COLO668 (cell line): ENCODE measurements at regions not wholly inside any gene's neighbourhood (a gene's known extent, or its start where the extent isn't known, plus 50 kb on each side); places are given as distances from the start of the nearest gene placed in this dataset.
"Not testable (repeated sequence)": the region's sequence is repeated elsewhere in the genome, so short reads cannot be mapped to it uniquely, and the experiment has no call there.

Experiments used
- DNase-seq: peaks from one replicate; lab custom pipeline; 2025; ENCODE audit not compliant: unreplicated experiment; lab: John Stamatoyannopoulos, UW

DNA sequence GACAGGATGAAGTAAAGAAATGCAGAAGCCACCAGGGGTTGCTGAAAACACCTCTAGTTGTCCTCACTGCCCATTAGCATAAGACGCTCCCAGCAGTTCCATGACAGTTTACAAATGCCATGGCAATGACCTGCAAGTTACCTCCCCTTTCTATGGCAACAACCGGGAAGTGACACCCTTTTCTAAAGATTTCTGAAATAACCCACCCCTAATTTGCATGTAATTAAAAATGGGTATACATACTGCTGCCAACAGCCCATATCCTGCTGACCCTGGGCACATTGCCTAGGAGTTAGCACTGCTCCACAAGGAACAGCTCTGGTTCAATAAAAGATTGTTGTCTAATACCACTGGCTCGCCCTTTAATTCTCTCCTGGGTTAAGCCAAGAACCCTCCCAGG, 178.3 kb upstream of the LRATD1 start:
- no peak for DNase-seq

GRCh38 chr2:14459786-14460325, 172.7 kb upstream of the LRATD1 start:
- no peak for DNase-seq

DNA sequence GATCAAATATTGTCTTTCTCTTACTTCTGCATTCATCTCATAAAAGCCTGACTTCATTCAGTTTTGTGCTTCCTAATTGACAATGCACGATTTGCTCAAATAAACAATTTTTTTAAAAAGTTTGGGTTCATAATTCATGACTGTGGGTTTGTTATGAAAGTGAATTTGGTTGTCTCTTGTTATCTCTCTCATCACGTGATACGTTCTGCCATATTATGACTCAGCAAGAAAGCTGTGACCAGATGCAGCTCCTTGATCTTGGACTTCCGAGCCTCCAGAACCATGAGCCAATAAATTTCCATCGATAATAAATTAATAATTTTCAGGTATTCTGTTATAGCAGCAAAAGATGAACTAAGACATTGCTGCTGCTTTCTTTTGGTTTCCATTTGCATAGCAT, 156.5 kb upstream of the LRATD1 start:
- no peak for DNase-seq

- DNase-seq, result no peak
These were observed 153.0 kb upstream of the LRATD1 start for GRCh38 chr2:14479486-14479885.

DNA sequence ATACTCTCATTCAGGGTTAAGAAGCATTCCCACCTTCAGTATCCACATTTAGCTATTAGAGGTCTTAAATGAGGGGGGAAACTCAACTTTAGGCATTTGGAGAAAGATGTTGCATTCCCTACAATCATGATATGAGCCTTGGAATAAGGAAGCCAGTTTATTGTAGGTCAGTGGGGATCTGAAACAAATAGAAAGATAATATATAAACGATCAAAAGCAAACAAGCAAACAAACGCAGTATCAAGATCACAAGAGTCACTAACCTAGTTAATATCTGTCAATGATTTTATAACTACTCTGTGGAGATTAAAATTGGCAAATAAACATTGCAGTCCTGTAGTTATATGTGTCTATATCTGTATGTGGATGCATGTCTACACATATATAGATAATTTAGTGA, 152.4 kb upstream of the LRATD1 start:
- DNase-seq, result no peak

DNA sequence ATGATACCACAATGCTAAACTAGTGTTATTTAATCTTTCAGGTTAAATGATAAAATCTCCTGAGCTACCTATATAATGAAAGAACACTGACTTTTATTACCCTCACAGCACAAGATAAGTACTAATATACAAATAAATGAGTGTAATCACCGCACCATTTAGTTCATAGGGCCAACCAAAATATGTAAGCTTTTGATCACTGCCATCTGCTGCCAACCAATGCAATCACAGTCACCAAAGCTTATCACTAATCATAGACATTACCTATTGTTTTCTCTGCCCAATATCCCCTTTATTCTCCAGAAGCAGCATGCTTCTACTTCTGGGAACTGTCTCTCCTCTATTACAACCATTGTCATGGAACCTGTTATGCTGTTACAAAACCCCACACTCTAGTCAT, 151.6 kb upstream of the LRATD1 start:
- no peak for DNase-seq

GRCh38 chr2:14492920-14493503, 139.5 kb upstream of the LRATD1 start:
- no peak for DNase-seq

GRCh38 chr2:14494759-14495158, 137.8 kb upstream of the LRATD1 start:
- no peak for DNase-seq

GRCh38 chr2:14501061-14501460, 131.5 kb upstream of the LRATD1 start:
- DNase-seq, result no peak

- DNase-seq, result not testable (repeated sequence)
These were observed 125.6 kb upstream of the LRATD1 start for GRCh38 chr2:14506955-14507354.

GRCh38 chr2:14511541-14511940, 121.0 kb upstream of the LRATD1 start:
- no peak for DNase-seq

- DNase-seq, result no peak
These were observed 118.6 kb upstream of the LRATD1 start for GRCh38 chr2:14513903-14514302.

DNA sequence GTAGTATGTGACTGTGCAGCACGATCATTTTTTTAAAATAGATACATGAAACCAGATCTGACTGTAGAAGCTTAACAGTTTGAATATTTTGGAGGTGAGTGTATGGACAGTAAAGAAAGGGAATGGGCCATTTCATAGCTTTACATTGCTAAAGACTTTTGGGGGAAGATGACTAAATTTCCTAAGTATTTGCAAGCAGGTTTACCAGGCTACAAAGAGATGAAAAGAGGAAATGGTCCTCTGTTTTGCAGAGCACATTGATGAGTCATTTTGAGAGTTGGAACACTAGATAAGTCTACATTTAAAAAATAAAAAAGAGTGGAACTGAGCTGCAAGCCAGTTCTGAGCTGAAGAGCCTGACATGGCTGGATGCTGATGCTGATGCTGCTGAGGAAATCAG, 115.7 kb upstream of the LRATD1 start:
- DNase-seq, result no peak

GRCh38 chr2:14517731-14518130, 114.8 kb upstream of the LRATD1 start:
- no peak for DNase-seq

GRCh38 chr2:14520385-14520945, 112.1 kb upstream of the LRATD1 start:
- DNase-seq, result no peak

DNA sequence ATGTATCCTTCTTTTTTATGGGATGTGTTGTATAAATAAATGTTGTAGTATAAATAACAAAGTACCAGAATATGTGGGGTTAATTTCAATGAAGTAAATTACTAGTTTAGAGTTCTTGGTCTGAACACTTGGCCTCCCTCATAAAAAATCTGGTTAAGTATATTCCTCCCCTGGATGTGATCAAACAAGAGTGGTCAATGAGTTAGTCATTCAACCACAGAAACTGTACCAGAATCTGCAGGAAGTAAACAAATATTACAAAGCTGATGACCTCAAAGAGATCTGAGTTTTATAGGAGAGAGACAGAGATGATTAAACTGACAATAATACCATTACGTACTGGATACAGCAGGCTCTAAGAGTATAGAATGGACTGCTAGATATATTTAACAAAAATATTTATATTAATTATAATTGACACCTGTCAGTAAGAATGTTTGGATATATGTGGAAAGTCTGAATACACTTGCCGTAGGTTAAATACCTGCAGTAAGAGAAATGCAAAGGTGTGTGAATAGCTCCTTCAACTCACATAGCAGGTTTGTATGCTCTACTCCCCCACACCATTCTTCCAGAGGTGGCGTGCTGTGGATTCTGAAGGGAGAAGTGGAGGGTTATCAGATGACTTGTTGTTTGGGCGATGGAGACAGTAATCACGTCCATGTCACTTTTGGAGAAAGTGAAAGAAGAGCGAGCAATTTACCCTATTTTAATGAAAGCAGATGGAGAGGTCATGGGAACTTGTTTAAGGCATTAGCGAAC, 108.3 kb upstream of the LRATD1 start:
- no peak for DNase-seq

DNA sequence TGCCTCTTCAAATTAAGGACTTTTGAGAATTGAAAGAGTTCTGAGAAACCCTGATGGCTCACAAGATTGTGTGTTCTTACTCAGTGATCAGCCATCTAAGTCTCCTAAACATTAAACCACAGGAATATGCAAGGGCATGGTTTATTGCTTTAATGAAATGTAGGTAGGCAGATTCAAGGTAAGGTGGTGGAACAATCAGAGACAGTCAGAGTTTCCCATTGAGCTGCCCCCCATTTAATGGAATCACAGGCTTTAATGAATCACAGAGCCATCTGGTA, 107.8 kb upstream of the LRATD1 start:
- no peak for DNase-seq

DNA sequence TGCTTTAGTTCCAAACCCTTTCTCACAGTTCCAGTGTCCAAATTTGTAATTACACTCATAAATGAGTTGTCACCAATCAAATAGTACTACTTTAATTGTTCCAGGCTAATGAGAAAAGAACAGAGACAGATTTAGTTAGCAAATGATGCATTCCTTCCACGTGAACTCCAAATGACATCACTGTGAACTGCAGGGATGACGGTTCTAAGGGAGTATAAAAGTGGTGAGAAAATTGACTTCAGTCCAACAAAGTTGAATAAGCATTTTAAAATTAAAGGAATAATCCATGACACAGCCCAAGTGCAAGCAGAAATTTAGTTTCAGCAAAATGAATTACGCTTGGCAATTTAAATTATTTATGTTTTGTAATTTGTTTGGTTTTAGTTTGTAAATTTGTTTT, 102.0 kb upstream of the LRATD1 start:
- no peak for DNase-seq

DNA sequence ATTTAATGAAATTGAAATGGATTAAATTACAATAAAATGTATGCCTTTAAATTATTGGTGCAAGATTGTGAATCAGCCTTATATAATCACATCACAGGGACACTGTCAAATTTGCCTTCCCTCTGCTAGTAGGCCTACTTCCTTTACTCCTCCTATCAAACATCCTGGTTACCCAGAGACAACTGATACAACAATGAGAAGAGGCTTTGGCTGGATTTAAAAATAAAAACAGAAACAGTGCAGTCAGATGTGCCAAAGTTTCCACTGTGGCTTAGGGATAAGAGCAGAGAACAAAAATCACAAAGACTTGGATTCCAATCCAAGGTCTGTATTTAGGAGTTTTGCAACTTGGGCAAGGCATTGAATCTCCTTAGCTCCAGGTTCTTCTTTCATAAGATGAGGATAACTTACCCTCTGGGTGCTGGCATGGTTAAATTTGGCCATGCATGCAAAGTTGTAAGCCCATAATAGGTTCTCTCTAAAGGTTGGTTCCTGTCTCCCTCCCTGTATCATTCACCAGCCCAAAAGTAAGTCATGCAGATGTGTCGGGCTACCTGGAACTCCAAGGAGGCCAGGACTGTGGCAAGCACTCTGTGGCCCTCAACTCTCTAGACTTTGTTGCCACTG, 99.3 kb upstream of the LRATD1 start:
- no peak for DNase-seq

- DNase-seq, result no peak
These were observed 97.4 kb upstream of the LRATD1 start for GRCh38 chr2:14535156-14535555.

- DNase-seq, result no peak
These were observed 95.5 kb upstream of the LRATD1 start for GRCh38 chr2:14536976-14537375.

GRCh38 chr2:14540015-14540414, 92.5 kb upstream of the LRATD1 start:
- no peak for DNase-seq
